Fibroblast of villous mesenchyme (primary cell): ENCODE measurements at regions not wholly inside any gene's neighbourhood (a gene's known extent, or its start where the extent isn't known, plus 50 kb on each side); places are given as distances from the start of the nearest gene placed in this dataset.

Experiments used
- DNase-seq: peaks from one replicate; pipeline ENCODE4 v3.0.0-alpha.2; 2010; ENCODE audit warnings: low read depth
- H3K4me3 ChIP-seq: 2 replicates; pipeline ENCODE4 v1.5.1; 2011; ENCODE audit warnings: low read depth, mild to moderate bottlenecking, low read length
- TF ChIP-seq, protein P1 (sequence below): IDR thresholded peaks from 2 replicates; pipeline ENCODE4 v1.5.1; 2012; ENCODE audit warnings: low read depth, mild to moderate bottlenecking, low read length; ENCODE audit not compliant: insufficient read depth

DNA sequence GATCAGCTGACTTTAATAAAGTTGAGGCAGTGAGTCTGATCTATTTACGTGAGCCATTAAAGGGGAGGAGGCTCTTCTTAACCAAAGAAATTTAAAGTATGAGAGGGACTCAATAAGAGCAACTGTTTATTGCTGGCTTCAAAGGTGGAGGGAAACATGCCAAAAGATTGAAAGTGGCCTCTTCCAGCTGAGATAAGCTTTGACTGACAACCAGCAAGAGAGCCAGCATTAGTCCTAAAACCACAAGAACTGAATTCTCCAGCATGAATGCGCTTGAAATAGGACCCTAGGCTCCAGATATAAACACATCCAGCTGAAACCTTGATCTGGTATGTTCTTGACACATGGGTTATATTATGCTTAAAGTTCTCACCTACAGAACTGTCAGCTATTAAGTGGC, 123.1 kb upstream of the GJE1 start:
- TF ChIP-seq, protein P1, sequence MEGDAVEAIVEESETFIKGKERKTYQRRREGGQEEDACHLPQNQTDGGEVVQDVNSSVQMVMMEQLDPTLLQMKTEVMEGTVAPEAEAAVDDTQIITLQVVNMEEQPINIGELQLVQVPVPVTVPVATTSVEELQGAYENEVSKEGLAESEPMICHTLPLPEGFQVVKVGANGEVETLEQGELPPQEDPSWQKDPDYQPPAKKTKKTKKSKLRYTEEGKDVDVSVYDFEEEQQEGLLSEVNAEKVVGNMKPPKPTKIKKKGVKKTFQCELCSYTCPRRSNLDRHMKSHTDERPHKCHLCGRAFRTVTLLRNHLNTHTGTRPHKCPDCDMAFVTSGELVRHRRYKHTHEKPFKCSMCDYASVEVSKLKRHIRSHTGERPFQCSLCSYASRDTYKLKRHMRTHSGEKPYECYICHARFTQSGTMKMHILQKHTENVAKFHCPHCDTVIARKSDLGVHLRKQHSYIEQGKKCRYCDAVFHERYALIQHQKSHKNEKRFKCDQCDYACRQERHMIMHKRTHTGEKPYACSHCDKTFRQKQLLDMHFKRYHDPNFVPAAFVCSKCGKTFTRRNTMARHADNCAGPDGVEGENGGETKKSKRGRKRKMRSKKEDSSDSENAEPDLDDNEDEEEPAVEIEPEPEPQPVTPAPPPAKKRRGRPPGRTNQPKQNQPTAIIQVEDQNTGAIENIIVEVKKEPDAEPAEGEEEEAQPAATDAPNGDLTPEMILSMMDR = no peak
- peak; percentile 51 for DNase-seq
- no peak overlapping the region for H3K4me3 ChIP-seq

DNA sequence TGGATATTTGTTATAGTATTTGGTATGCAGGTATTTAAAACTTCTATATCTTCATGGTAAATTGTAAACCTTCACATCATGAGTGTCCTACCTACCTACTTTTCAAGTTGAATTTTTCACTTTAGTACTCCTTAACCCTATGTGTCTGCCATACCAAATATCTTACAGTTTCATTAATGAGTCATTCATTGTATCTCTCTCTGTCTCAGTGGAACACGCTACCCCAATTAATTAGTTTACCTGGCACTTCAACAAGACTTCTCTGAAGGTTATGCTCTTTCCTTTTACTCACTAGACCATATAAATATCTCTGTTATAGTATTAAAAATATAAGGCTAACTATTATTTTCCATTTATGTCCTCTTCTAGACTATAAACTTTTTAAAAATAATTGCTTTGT, 123.9 kb upstream of the GJE1 start:
- no peak overlapping the region for H3K4me3 ChIP-seq
- no peak for DNase-seq
- TF ChIP-seq, protein P1 = no peak

DNA sequence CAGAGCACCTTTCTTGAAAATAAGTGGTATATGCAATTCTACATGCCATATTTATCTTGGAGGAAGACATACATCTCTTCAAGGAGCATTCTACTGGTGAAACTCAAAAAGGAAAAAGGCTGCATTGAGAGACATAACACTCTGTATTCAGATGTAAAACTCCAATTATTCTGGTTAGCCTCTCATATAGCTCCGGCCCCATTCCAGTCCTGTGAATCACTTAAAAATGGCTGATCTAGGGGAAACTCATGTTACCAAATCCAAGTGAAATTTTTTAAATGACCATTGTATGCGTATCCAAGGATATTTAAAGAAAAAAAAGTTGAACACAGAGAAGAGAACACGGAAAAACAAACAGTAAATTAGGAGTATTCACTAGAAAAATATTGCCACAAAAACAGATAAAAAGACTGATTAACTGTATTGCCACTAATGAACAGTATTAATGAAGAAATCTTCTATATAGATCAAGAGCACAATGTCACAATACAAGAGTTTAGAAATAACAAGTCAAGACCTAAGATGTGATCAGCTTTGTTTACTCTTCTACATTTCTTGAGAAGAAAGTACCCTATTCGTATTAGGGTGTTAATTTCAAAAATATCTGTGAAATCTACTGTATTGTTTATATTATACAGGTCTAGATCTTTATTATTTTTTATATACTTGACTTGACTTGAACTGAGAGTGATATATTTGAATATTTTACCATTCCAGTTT, 124.5 kb upstream of the GJE1 start:
- TF ChIP-seq, protein P1 = no peak
- DNase-seq = no peak
- H3K4me3 ChIP-seq = no peak overlapping the region

DNA sequence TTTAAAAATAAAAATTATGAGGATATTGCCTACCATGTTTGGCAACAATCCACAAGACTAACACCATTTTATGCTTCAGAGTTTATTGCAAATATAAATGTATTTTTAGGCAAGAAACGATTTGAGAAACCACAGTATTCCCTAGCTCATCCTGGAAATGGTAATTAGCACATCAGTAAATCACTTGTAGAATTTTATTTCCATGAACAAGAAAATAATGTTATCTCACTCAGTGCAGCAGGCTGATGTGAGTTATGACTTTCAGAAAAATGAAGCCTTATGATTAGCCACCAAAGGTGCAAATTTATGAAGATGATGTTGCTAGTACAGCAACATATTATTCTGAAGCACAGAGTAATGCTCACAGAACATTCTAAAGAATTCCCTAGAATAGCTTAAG, 127.7 kb upstream of the GJE1 start:
- DNase-seq = no peak
- H3K4me3 ChIP-seq = no peak overlapping the region
- TF ChIP-seq, protein P1 = no peak

DNA sequence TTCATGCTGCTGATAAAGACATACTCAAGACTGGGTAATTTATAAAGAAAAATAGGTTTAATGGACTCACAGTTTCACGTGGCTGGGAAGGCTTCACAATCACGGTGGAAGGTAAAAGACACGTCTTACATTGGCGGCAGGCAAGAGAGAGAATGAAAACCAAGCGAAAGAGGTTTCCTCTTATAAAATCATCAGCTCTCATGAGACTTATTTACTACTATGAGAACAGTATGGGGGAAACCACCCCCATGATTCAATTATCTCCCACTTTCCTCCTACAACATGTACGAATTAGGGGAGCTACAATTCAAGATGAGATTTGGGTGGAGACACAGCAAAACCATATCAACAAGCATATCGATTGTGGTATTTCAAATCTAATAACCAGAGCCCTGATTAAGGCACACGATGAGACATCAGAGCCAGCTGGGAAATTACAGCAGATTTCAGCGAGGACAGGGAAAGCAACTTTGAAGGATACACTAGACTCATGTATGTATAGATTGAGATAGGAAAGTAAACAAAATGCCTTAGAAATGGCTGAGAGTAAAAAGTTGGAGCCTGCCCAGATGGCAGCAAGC, 129.8 kb upstream of the GJE1 start:
- TF ChIP-seq, protein P1 = no peak

DNA sequence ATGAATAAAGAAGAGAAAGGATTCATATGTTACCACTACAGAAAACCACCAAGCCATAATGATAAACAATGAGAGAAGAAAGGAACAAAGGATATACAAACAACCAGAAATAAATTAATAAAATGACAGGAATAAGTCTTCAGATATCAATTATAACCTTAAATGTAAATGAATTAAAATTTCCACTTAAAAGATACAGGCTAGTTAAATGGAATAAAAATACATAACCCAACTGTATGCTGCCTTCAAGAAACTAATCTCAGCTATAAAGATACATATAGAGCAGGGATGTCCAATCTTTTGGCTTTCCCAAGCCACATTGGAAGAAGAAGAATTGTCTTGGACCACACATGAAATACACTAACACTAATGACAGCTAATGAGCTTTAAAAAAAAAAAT, 135.9 kb upstream of the GJE1 start:
- TF ChIP-seq, protein P1 = no peak
- no peak for DNase-seq
- no peak overlapping the region for H3K4me3 ChIP-seq

More for the DNA sequence above, 129.8 kb upstream of the GJE1 start:
- H3K4me3 ChIP-seq = no peak overlapping the region
- DNase-seq = no peak
